Adrenal gland (tissue), 5 donors: ENCODE measurements at regions not wholly inside any gene's neighbourhood (a gene's known extent, or its start where the extent isn't known, plus 50 kb on each side); places are given as distances from the start of the nearest gene placed in this dataset.

Experiments used
- CTCF ChIP-seq, 6 experiments: fragments of 450-650 bp in 4 of 6; fragments of 200-600 bp in 2 of 6; sonication (generic) in 1 of 6; IDR thresholded peaks; 1 replicate in 5 of 6; 2 replicates in 1 of 6; pipeline versions ENCODE4 v1.5.1 to v1.8.0; 2016 to 2021; ENCODE audit warnings: antibody characterized with exemption in 6 of 6, mild to moderate bottlenecking in 2 of 6, moderate library complexity in 1 of 6
- POLR2A ChIP-seq, 2 donors: fragments of 450-650 bp; IDR thresholded peaks; one replicate each; pipeline ENCODE4 v1.6.1; 2017; ENCODE audit warnings: antibody characterized with exemption in 2 of 2, mild to moderate bottlenecking in 2 of 2, moderate library complexity in 1 of 2
- donor health status: DM: no; HTN: no; CAD: no.

DNA sequence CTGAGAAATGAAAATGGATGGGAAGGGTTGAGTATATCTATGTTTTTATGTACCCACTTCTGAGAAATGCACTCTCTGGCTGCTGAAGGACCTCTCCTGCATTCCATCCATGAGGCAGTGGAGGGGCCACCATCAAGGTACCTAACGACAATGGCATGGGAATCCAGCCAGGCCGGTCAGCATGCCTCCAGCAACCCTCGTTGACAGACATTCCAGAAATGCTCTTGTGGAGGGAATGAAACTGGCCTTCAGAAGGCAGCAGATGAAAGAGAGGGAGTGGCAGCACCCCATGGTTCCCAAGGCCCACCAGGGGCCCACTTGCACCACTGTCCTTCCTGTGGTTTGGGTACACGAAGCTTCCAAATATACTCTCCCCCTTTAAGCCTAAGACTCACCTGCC, 269.0 kb downstream of the ARHGAP12 start:
- TF ChIP-seq POLR2A (IDR thresholded peaks at IDR 0.05) = no peak
- TF ChIP-seq CTCF (IDR thresholded peaks at IDR 0.05) = no peak
